NCI-H82 treated with DMSO at 0.1 percent for 48 hours (cell line): ENCODE measurements at regions not wholly inside any gene's neighbourhood (a gene's known extent, or its start where the extent isn't known, plus 50 kb on each side); places are given as distances from the start of the nearest gene placed in this dataset.

Experiments
- DNase-seq: peaks from one replicate; lab custom pipeline; 2025; ENCODE audit not compliant: unreplicated experiment; lab: John Stamatoyannopoulos, UW

DNA sequence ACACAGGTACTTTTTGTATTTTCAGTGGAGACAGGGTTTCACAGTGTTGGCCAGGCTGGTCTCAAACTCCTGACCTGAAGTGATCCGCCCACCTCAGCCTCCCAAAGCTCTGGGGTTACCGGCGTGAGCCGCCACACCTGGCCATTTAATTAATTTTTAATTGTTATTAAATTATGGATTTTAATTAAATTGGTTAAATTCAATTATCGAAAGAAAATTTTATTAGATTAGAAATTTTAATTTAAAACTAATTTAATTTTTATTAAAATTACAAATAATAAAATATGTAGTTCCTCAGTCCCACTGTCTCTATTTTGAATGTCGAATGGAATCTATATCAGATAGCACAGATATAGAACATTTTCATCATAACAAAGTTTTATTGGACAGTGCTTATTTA, 416.5 kb downstream of the GABRG2 start:
- no peak for DNase-seq

DNA sequence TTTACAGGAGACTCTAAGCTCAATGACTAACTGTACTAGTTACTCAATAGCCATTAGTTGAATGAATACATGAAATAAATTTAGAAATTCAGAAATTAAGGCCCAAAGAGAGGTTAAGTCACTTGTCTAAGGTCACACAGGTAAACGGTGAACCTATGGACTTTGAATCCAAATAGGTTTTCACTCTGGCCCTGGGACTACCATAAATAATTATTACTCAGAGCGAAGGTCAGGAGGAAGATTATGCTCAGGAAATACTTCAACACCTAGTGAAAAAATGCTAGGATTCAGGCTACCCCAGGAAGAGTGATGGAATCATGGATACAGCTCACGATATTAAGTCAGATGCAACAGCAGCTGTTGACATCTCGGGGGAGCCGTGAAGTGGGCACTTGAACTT, 417.4 kb downstream of the GABRG2 start:
- no peak for DNase-seq

DNA sequence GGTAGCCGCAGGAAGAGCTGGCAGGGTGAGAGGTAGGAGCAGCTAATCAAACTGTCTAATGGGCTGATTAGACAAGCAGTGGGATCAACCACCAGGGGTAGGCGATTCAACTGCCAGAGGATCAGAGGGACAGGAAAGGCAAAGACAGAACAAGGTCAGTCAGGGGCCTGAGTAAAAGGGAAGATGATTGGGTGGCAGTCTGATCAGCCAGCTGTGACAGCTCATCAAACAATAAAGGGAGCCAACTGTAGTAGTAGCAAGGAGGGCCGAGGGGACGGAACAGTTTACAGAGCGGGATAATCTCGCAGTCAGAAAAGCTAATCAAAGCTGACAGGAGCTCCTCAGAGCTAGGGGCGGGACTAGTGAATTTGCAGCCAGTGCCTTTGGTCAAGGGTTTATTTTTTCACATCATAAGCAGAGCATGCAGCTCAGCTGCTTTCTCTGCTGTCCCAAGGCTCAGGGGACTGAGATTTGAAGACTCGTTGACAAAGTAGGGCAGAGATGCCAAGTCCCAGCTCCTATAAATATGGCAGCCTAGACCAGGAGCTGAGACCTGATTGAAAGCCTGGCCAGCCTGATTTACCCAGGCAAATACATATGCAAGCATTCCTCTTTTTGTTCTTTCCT, 418.2 kb downstream of the GABRG2 start:
- DNase-seq: peak; percentile 3

DNA sequence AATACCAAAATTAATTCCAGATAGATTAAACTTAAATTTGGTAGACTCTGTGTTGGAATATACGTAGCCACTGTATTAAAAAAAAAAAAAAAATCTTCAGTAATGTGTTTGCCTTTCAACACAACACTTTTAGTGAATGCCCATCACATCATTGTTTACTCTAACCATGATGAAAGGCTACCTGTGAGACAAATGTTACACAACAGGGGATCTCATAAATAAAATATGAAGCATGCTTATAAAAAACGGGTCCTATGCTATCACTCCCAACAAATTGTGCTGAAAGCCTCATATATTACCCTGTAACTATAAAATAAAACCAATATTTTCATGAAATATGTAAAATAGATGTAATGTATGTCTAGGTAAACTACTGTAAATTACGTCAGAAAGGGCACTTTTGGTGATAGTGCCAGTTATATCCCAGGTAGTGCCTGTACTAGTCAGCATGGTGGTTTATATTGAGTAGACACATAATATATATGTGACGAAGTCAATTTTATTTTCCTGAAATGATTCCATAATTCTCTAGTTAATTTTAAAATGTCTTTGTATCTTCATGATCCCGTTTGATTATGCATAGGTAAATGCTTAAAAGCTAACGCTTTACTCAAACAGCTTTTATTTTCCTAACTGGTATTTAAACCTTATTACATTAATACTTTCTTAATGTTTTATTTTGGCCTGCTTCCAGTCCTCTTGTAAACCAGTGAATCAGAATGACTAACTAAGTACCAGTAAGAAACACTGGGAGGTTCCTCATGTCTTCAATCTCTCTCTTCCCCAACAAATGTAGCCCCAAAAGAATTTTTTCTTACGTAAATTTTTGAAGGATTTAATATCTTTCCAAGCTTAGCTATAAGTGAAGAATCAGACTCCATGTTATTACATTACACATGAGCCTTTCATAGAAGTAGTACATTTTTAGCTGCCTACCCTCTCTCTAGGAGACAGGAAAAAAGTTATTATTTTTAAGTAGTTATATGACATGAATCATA, 420.3 kb downstream of the GABRG2 start:
- no peak for DNase-seq

DNA sequence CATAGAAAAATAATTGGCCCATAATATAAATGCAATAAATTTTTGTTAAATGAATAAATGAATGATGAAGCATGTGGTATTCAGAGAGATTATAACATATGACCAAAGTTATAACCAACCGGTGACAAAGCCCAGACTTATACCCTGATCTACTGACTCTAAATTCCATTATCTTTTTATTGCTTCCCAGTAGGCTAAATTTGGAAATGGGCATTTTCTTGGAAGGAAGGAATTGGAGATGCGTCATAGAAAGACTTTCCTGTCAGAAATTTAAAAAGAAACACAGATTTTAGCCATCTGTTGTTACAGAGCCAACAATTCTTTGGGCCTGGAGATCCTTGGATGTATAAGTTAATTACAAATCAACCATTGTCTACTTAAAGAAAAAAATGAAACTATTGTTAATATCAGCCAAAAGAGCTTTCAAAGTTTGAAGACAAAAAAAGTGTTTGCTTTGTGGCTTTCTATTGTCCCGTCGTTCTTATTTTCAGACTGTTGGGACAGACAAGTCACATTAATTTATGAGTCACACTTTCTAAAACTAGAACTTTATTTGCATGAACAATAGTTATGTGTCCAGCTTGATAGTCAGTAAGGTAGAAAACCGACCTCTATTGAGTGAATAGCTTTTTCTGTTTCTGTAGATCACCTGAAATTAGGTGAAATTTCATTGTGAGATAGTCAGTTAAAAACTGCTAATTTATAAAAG, 428.7 kb downstream of the GABRG2 start:
- DNase-seq: no peak

DNA sequence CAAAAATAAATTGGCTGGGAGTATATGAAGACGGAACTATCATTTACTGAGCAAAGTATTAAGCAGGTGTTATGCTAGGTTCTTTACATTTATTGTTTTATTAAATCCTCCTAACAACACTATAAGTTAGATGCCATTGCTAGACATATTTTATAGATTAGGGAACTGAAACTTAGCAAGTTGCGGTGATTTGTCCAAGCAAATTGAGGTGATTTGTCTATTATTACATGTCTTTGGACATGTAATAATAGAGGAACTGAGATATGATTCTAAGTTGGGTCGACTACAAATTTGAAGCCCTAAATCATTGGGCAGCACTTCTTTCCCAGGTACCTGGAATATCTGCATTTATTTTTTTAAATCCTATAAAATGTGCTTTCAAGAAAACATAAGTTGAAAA, 429.9 kb downstream of the GABRG2 start:
- DNase-seq: no peak

DNA sequence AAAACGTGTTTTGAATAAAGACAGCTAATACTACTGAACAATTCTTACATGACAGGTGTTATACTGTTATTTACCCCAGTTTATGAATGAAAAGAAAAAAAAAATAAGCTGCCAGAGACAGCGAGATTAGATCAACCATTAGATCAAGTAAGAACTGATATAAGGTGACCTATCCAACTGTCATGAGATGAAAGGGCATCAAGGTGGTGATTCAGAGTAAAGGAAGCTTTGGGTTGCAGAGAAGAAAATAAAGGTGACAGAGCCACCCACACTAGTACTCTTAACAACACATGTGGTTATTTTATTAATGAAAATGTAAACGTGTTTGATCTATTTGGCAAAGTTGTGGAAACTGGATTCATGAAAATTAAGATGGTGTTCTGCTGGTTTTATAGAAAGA, 435.2 kb downstream of the GABRG2 start:
- no peak for DNase-seq

DNA sequence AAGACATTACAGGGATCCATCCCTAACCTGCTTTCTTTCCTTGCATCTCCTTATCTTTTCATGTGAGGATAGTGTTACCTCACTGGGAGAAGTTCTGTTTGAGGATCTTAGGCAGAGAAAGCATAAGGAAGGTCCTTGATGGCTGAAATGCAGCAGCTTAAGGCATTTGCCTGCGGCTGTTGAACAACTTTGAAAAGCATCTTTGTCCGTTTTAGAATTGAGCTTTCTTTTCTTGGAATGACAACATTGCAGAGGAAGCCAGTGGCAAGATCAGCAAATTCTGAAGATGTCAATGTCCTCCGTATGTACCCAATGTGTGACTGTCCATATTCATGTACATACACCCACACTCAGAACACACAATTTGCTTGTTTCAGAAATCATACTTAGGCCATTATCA, 436.2 kb downstream of the GABRG2 start:
- no peak for DNase-seq

DNA sequence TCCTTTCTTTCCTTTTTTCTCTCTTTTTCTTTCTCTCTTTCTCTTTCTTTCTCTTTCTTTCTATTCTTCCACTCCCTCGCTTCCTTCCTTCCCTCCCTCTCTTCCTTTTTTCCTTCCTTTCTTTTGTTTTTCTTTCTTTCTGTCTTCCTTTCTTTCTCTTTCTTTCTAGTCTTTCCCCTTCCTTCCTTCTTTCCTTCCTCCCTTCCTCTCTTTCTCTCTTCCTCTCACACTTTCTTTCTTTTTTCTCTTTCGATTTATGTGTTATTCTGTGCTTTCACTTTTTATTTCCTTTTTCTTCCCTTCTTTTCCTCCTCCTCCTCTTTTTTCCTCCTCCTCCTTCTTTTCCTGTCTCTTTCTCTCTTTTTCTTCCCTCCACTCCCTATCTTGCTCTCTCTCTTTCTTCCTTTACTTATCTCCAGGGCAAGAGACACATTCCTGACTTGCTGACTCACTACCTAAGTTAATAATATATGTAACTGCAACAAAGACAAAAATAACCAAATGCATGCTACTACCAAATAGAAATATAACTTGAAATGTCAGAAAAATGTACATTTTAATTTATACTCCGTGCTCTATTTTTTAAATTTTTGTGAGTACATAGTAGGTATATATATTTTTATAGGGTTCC, 445.5 kb downstream of the GABRG2 start:
- no peak for DNase-seq

DNA sequence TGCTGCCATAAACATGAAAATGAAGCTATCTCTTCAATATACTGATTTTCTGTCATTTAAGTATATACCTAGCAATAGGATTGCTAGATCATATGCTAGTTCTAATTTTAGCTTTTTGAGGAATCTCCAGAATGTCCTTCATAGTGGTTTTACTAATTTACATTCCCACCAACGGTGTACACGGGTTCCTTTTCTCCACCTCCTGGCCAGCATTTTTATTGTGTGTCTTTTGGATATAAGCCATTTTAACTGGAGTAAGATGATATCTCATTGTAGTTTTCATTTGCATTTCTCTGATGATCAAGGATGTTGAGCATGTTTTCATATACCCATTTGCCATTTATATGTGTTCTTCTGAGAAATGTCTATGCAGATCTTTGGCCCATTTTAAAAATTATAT, 446.5 kb downstream of the GABRG2 start:
- no peak for DNase-seq

DNA sequence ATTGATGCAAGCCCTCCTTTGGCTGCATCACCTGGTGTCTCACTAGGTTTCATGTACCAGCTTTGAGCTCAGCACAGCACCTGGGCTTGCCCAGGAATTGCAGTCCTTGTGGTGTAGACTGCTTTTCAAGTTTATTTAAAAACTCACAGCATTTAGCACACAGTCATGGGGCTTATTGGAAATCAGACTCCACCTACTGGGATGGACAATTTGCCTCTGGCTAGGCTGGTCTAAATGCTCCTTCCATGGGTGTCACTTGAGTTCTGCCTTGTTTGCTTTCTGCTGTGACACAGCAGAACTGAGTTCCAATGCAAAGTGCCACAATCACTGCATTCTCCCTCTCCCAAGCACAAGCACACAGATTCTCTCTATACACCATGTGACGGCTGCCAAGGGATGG, 453.3 kb downstream of the GABRG2 start:
- DNase-seq: no peak

DNA sequence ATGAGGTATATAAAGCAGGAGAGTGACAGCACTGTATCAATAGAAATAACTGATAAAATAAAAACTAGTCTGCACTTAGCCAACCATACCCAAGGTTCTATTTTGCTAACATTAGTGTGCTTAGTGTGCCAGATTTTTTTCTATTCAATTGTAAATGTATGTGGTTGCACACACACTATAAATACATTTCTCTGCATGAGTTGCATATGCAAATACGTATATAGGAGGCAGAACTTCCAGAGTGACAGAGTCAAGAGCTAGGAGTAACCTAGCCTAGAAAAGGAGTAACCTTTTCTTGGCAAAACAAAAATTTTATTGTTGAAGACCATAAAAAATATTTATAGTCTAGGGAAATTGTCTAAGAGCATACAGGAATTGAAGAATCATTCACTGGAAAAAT, 461.6 kb downstream of the GABRG2 start:
- DNase-seq: no peak

DNA sequence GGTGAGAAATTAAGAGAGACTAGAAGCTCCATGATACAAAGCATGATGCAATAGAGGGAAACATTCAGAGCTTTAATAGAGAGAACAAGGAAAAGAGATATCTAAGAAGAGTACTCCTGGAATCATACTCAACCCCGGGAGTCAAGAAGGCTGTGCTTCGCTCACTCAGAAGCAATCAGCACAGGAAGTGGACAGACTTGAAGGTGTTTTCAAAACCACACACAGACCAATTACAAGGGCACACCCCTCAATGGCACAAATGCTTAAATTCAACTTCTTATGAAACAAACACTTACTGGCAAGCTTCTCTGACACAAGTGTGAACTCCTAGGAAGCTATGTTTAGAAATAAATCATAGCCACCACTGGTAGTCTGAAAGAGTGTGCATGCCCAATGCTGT, 462.3 kb downstream of the GABRG2 start:
- DNase-seq: no peak

DNA sequence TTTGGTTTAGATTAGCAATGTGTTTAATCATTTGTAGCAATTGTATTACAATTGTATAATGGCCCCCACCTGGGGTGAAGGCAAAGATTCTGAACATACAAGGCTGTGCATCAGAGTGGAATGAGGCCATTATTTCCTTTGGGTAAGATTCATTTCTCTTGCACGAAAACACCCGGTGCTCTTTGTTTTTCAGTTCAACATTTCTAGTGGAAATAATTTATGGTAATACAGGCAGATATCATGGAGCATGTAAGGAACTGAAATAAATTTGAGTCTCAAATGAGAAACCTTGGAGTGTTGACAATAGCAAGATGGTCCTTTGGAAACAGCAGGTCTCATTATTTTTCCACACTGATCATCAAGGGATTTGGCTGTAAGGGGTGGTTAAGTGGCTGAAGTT, 475.9 kb downstream of the GABRG2 start:
- no peak for DNase-seq

DNA sequence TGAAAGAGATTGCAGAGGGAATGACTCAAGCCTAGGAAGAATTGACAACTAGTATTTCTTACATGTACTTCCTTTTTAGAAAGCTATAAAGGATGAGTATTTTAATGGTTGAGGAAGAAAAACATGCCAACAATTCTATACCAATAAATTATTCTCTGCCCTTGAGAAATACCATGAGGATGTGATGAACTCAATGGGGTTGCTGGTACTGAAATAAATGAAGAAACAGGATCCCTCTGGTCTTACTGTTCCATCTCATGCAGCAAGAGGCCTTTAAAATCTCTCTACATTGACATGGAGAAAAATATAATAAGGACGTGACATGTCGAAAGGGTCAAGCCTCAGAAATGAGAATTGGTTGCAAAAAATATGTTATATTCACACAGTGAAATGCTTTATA, 477.3 kb downstream of the GABRG2 start:
- DNase-seq: no peak

DNA sequence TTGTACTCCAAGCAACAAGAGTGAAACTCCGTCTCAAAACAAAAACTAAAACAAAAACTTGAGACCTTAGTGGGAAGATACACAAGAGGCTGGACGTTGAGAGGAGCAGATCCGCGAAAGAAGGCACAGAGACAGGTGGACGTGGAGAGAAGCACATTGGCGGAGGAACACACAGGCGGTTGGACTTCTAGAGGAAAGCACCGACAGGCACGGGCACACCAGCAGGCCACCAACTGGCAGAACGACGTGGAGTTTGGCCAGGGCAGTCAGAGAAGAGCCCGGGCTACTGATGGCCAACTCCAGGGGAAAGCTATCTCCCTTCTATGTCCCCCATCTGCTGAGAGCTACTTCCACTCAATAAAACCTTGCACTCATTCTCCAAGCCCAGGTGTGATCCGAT, 482.7 kb downstream of the GABRG2 start:
- DNase-seq: no peak

DNA sequence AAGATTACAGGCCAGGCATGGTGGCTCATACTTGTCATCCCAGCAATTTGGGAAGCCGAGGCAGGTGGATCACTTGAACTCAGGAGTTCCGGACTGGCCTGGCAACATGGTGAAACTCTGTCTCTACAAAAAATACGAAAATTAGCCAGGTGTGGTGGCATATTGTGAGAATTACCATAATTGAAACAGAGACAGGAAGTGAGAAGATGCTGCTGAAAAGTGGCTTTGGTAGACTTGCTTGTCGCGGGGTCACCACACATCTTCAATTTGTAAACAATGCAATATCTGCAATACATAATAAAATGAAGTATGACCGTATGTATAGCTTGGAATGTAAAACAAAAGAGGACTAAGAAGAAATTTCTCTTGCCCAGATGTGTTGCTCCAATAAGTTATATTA, 490.5 kb downstream of the GABRG2 start:
- DNase-seq: no peak

DNA sequence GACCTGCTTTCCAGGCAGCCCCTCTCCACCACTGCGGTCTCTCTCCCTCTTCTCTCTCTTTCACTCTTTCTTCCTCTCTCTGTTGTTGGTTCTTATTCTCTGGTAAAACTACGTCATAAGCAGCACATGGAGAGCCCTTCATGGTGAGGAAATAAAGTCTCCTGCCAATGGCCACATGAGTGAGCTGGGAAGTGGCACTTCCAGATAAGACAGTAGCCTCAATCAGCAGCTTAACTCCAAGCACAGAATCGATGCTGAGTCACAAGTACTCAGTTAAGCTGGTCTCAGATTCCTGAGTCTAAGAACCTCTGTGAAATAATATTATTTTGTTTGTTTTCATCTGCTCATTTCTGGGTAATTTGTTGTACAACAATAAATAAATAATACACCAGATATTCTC, 500.1 kb downstream of the GABRG2 start:
- no peak for DNase-seq

DNA sequence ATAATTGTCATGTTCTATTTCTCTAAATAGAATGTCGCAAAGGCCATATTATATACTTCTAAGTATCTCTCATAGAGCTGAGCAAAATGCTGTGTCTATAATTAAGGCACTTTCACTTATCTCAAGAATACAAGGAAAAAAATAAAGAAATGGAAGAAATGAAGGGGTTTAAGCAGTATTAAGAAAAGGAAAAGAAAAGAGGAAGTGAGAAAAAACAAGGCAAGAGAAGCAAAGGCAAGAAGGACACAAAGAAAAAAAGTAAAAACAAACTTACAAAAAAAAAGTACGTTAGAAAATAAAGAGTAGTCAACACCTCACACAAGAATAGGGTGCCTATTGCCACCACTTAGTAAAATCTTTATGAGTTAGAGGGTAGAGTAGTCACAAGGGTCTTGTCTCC, 506.2 kb downstream of the GABRG2 start:
- DNase-seq: no peak

DNA sequence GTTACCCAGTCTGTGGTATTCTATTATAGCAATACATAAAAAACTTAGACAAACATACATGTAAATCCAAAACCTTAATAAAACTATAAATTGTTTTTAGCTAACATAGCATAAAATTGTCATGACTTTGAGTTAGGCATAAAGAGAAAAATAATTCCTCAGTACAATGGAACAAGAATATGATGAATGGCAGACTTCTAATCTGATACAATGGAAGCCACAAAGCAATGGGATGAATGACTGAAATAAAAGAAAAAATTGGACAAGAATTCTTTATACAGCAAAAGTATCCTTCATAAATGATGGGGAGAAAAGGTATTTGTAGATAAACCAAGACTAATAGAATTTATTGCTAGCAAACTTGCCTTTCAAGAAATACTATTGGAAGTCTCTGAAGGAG, 524.2 kb downstream of the GABRG2 start:
- DNase-seq: no peak

DNA sequence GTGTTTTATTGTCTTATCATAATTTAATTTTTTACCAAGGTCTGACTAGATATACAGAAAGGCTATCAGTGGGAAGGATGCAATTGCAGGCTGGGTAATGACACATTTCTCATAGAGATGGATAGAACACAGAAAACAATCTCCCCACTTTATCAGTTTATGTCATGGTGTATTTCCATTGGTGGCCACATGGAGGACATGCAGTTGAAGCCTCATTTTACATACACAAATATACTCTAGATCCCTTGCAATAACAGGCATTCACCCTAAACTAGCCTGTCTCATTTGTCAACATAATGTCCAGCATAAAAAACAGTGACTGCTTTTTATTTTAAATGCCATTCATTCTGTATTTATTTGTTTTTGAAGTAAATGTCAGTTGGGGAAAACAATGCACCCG, 526.3 kb downstream of the GABRG2 start:
- DNase-seq: no peak
